NAMALWA (cell line): ENCODE measurements at regions not wholly inside any gene's neighbourhood (a gene's known extent, or its start where the extent isn't known, plus 50 kb on each side); places are given as distances from the start of the nearest gene placed in this dataset.

Source experiments
- DNase-seq: peaks from one replicate; pipeline ENCODE4 v3.0.0-alpha.2; 2015; ENCODE audit warnings: low spot score

GRCh38 chr4:132860976-132861375 lies 288.1 kb upstream of the PCDH10 start:
- DNase-seq, result no peak

DNA sequence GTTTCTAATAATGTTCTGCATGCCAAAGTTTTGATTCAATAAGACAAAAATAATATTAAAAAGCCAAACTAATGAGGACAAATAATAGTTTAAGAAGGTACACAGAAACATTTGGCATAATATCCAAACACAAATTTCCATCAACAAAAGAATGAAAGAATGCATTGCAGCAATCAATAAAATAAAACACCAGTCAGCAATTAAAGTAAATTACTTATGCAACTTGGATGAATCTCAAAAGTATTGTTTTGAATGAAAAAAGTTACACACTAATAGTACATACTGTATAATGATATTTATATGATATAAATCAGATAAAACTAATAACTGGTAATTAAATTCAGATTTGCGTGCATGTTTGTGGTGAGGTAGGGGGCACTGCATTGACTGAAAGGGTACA lies 285.5 kb upstream of the PCDH10 start:
- no peak for DNase-seq

DNA sequence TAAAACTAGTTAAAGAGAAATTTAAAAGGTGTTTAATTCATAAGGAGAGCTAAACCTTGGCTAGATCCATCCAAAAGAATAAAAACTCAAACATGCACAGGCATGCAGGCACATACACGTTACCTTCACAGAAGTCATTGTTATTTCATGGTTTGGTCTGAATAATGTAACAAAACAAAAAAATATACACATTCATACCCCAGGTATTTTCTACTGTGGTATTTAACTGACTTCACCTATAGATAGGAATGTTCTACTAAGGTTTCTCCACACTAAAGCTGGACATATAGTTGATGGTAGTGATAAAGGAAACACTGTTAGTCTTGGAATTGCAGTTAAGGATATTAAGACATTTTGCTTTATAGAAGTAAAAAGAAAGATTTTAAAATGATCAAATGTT lies 283.6 kb upstream of the PCDH10 start:
- no peak for DNase-seq

DNA sequence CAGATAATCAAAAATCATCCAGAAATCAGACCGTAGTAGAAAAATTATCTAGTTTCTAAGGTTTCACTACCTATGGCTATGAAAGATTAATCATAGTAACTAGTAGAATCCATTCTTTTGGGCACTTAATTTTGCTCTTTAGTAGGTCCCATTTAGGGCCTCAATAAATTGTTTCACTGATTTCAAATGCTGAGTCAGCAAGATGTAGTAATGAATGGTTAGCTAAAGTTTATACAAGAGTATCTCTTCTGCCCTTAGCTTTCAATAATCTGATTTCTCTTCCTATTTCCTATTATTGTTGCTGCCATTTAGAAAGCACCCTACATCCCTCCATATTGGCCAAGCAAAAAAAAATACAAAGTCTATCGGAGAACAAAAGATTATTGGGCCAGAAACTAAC lies 283.2 kb upstream of the PCDH10 start:
- DNase-seq, result no peak

- no peak for DNase-seq
Observed at GRCh38 chr4:132866616-132867015, 282.5 kb upstream of the PCDH10 start.

DNA sequence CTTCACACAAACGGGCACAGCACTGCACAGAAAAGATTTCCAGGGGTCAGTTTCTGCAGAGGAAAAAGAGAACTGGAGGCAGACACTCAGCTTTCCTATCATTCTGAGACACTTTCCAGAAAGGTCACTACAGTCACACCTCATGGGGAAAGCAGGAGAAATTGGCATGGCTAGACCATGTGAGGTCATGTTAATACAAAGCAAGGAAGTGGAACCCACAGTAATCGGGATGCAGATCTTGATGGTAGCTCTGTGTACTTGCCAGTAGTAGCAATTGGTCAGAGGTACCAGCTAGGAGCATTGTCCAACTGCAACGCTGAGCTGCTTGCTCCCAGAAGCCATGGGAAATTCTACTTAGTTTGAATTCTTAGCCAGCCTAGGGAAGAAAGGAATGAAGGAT lies 255.3 kb upstream of the PCDH10 start:
- DNase-seq, result no peak

DNA sequence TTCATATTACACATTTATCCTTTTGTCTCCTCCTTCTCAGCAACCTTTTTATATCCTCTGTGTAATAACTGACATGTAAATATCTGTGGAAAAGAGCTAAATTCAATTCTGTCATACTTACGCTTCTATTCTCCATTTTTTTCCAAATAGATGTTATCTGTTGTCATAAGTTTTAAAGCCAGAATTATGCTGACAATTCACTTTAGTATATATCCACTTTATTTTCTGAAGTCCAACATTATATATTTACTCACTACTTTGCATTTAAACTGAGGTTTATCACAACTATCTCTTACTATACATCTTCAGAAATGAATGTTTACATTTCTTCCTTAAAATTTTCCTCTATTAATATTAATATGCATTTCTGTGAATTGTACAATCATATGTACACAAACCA lies 247.9 kb upstream of the PCDH10 start:
- no peak for DNase-seq

- DNase-seq, result no peak
Observed at GRCh38 chr4:132910229-132910748, 238.8 kb upstream of the PCDH10 start.

GRCh38 chr4:132918096-132918495 lies 231.0 kb upstream of the PCDH10 start:
- DNase-seq, result no peak

- no peak for DNase-seq
Observed at GRCh38 chr4:132923516-132923915, 225.6 kb upstream of the PCDH10 start.

DNA sequence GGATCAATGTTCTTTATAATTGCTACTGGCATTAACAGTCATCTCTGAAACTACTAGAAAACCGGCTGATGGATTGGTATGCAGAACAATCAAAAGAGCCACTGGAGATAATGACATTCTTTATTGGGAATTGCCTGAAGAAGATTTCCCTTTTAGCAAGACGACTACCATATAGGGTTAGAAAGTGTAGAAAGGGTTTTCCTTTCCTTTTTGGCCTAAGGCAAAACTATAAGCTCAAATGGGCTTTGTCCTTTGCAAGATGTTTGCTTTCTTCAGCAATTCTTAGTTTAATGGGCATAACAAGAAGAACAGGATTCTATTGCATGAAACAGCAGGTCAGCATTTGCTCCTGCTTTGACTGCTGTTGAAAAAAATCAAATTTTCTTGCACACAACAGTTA lies 214.2 kb upstream of the PCDH10 start:
- DNase-seq, result no peak

GRCh38 chr4:132955146-132955545 lies 193.9 kb upstream of the PCDH10 start:
- no peak for DNase-seq

DNA sequence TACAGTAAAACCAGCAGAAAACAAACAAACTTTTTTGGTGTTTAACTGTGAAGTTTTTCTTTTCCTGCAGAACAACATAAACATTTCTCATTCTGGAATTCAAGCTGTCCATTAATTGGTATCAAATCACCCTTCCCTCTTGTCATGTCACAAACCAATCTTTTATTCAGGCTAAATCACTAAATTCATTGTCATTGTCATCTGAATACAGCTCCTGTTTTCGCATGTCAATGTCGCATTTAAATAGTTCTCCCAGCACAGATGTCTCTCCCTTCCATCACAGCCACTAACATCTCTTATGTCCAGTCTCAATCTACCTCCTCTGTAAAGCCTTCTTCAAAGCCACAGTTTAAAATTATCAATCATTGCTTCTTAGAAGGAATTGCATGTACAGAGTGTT lies 192.1 kb upstream of the PCDH10 start:
- DNase-seq, result no peak

GRCh38 chr4:132958457-132959263 lies 190.4 kb upstream of the PCDH10 start:
- no peak for DNase-seq

GRCh38 chr4:132981611-132982010 lies 167.5 kb upstream of the PCDH10 start:
- DNase-seq, result no peak

- DNase-seq, result no peak
Observed at GRCh38 chr4:132982151-132982550, 166.9 kb upstream of the PCDH10 start.

DNA sequence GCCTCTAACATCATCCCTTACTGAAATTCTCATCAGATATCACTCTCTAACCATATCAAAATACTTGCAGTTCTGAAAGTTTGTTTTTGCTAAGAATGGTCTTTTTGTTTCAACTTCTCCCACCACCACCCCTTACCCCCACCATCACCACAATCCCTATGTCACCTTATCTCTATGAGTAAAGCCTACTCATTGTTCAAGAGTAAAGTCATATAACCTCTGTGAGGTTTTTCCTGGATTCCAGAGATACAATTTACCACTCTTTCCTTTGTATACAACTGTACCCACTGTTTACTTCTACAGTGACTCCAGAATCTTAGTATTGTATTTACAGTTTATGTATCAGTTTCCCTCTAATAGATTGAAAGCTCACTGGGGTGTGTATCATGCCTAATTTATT lies 158.0 kb upstream of the PCDH10 start:
- no peak for DNase-seq

GRCh38 chr4:132992686-132993085 lies 156.4 kb upstream of the PCDH10 start:
- no peak for DNase-seq

DNA sequence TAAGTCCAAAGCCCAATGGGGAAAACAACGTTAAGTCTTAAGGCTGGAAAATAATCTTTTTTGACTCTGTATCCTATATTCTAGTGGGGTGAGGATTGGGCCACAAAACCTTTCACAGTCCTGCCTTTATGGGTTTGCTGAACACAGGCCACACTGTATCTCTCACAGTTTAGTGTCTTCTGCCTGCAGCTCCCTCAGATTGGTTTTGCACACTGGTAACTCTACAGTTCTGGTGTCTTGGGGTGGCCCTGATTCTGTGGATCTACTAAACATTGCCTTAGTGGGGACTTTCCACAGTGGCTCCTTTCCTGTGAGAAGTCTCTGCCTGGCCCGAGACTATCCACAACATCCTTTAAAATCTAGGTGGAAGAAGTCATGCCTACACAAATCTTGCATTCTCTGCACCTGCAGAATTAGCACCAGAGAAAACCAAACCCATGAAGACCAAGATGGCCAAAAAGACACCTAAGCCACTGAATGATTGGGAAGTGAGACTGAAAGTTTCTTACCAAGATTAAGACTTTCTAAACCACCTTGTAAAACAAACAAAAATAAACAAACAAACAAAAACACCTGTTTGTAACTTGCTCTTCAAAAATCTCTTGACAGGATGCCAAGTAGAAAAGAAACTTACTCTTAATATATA lies 150.4 kb upstream of the PCDH10 start:
- no peak for DNase-seq

DNA sequence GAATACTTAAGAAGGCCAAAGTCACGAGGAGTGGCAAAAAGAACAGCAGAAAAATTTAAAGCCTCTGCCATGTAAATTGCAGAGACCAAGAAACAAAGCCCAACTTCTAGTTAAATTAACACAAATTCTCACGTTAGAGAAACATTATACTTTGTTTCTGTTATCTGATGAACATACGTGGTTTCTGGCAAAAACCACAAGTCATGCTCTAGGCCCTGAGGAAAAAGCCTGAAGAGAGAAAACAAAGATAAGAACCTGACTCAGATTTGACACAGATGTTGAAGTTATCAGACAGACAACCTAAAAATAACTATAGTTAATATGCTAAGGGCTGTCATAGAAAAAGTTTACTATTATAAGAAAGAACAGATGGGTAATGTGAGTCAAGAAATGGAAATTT lies 149.1 kb upstream of the PCDH10 start:
- peak; percentile 16 for DNase-seq

GRCh38 chr4:133003169-133003568 lies 145.9 kb upstream of the PCDH10 start:
- no peak for DNase-seq

- DNase-seq, result peak; percentile 11
Observed at GRCh38 chr4:133014473-133015135, 134.5 kb upstream of the PCDH10 start.

DNA sequence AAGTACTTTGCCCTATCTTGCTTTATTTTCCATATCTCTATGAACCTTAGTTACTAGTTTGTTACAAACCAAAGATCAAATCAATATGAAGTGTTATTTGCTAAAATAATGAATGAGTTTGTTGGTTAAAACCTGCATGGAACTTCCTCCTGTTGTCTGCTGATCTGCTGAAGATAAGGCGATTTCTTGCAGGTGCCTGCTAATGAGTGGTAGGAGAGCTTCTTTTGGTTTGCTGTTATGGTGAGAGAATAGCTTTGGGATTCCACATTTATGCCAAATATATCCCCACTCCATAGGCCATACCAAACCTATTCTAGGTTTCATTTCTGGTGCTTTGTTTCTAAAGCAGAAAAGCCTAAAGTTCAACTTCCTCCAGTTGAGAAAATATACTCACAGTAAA lies 103.8 kb upstream of the PCDH10 start:
- no peak for DNase-seq
